ENCODE measurements at regions not wholly inside any gene's neighbourhood (a gene's known extent, or its start where the extent isn't known, plus 50 kb on each side); places are given as distances from the start of the nearest gene placed in this dataset.

GRCh38 chr18:56221195-56222065 is 417.0 kb downstream of the TXNL1 start:
- no peak overlapping the region for H3K27ac ChIP-seq
- intact Hi-C loops (cut with DNase I), result no loop called here
- TF ChIP-seq POLR2A (IDR thresholded peaks at IDR 0.05) (no peak), POLR2AphosphoS5 (IDR thresholded peaks at IDR 0.05) (no peak), CTCF (IDR thresholded peaks at IDR 0.05) (no peak)
- H3K27me3 ChIP-seq (replicated peaks; ENCODE audit: insufficient read depth), result no peaks in the 10 kb centered on the region
- DNase-seq (ENCODE audit: low spot score), result no peak
- H3K9me3 ChIP-seq, result no peaks in the 10 kb centered on the region
- no peak overlapping the region for H3K4me3 ChIP-seq
- no peaks in the 10 kb centered on the region for H3K36me3 ChIP-seq
- no peaks in the 10 kb centered on the region for H3K4me1 ChIP-seq (replicated peaks)
- WGBS, result 26% methylated on average over 5 of the region's 5 CpGs

DNA sequence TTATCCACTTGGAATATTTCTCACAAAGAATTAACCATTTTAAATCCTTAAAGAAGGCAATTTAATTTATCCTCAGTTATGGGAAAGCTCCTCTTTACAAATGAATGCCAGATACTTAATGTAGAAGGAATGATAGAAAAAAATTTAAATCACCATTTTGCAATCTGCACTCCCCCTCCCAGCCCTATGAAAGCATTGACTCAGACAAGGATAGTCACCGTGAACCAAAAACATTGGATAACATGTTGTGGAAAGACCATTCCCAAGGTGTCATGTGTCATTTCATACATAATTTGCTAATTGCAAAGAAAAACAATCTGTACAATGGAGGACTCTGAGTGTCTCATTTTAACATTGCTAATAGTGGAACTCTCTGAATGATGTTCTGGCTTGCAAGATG is 421.0 kb downstream of the TXNL1 start:
- intact Hi-C loops (cut with DNase I), result no loop called here

GRCh38 chr18:56214706-56215105 is 423.7 kb downstream of the TXNL1 start:
- intact Hi-C loops (cut with DNase I), result no loop called here
- H3K27ac ChIP-seq, result no peak overlapping the region

More for the DNA sequence above, 421.0 kb downstream of the TXNL1 start:
- H3K27me3 ChIP-seq (replicated peaks; ENCODE audit: insufficient read depth), result no peaks in the 10 kb centered on the region
- H3K4me1 ChIP-seq (replicated peaks), result no peaks in the 10 kb centered on the region
- no peak for TF ChIP-seq POLR2A (IDR thresholded peaks at IDR 0.05)
- TF ChIP-seq CTCF (IDR thresholded peaks at IDR 0.05), result no peak
- DNase-seq (ENCODE audit: low spot score), result no peak
- no peak overlapping the region for H3K27ac ChIP-seq
- H3K9me3 ChIP-seq, result no peaks in the 10 kb centered on the region
- no peaks in the 10 kb centered on the region for H3K36me3 ChIP-seq
- WGBS, result 90% methylated on average over 1 of the region's 1 CpG
- no peak overlapping the region for H3K4me3 ChIP-seq

DNA sequence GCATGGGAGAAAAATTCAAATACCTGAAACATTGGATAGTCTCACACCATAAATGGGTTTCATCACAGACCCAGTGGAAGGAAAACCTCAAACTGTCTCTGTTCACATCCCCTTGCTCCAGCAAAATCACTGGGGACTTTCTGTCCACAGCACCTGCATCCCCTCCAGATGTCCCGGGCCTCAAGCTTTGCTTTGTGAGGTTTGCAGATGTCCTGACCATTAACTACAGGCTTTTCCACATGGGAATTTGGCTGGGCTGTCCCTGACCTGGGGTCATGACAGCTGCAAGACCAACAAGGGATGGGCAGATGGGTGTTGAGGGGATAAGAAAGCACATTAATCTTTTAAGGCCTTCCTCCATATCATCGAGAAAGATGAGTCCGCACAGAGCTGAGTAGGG is 427.9 kb downstream of the TXNL1 start:
- H3K27me3 ChIP-seq (replicated peaks; ENCODE audit: insufficient read depth), result no peaks in the 10 kb centered on the region
- H3K4me3 ChIP-seq, result no peak overlapping the region
- 89% methylated on average over 3 of the region's 3 CpGs for WGBS
- intact Hi-C loops (cut with DNase I), result no loop called here
- TF ChIP-seq CTCF (IDR thresholded peaks at IDR 0.05) (no peak), POLR2AphosphoS5 (IDR thresholded peaks at IDR 0.05) (no peak), POLR2A (IDR thresholded peaks at IDR 0.05) (no peak)
- no peaks in the 10 kb centered on the region for H3K9me3 ChIP-seq
- no peak overlapping the region for H3K27ac ChIP-seq
- no peaks in the 10 kb centered on the region for H3K4me1 ChIP-seq (replicated peaks)
- no peaks in the 10 kb centered on the region for H3K36me3 ChIP-seq
- no peak for DNase-seq (ENCODE audit: low spot score)

More at GRCh38 chr18:56214706-56215105, 423.7 kb downstream of the TXNL1 start:
- no peak overlapping the region for H3K4me3 ChIP-seq
- DNase-seq (ENCODE audit: low spot score), result no peak
- H3K9me3 ChIP-seq, result no peaks in the 10 kb centered on the region
- WGBS, result 44% methylated on average over 1 of the region's 1 CpG
- TF ChIP-seq POLR2AphosphoS5 (IDR thresholded peaks at IDR 0.05), result no peak
- TF ChIP-seq CTCF (IDR thresholded peaks at IDR 0.05), result no peak
- H3K36me3 ChIP-seq, result no peaks in the 10 kb centered on the region
- H3K4me1 ChIP-seq (replicated peaks), result no peaks in the 10 kb centered on the region
- no peaks in the 10 kb centered on the region for H3K27me3 ChIP-seq (replicated peaks; ENCODE audit: insufficient read depth)

DNA sequence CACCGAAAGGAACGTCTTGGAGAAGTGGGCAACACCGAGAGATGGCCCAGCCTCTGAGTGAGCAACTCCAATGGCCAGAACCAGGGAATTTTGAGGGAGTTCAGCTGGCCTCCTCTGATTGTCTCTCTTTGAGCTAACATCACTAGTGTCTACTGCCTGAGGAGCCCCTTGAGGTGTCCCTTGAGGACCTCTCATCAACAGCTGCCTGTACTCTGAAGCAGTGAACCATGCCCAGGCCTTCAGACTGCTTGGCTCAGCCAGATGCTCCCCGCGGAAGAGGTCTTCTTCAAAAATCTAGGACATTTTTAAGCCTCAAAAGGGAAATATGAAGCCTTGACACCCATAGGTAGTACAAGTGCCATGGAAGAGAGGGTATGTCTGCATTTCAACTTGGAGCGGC is 430.4 kb downstream of the TXNL1 start:
- Histone ChIP-seq H3K27me3 (replicated peaks; ENCODE audit: insufficient read depth) (no peaks in the 10 kb centered on the region), H3K27ac (no peak overlapping the region), H3K4me3 (no peak overlapping the region), H3K9me3 (no peaks in the 10 kb centered on the region), H3K36me3 (no peaks in the 10 kb centered on the region), H3K4me1 (replicated peaks) (no peaks in the 10 kb centered on the region)
- intact Hi-C loops (cut with DNase I), result no loop called here
- DNase-seq (ENCODE audit: low spot score), result no peak
- TF ChIP-seq POLR2AphosphoS5 (IDR thresholded peaks at IDR 0.05) (no peak), POLR2A (IDR thresholded peaks at IDR 0.05) (no peak), CTCF (IDR thresholded peaks at IDR 0.05) (no peak)
- 96% methylated on average over 6 of the region's 6 CpGs for WGBS

Measured in prostate gland (tissue), 2 donors.